Right cardiac atrium (tissue), 5 donors: ENCODE measurements at regions not wholly inside any gene's neighbourhood (a gene's known extent, or its start where the extent isn't known, plus 50 kb on each side); places are given as distances from the start of the nearest gene placed in this dataset.

ENCODE experiments used
- ATAC-seq, 2 donors: fragments of 200-7000 bp; cut with Tn5 transposase; one replicate each; pipeline versions ENCODE4 v1.8.0 to v1.9.1; 2020; ENCODE audit warnings: moderate library complexity in 2 of 2, mild to moderate bottlenecking in 1 of 2
- DNase-seq, 3 donors: peaks; one replicate each; pipeline ENCODE4 v3.0.0-alpha.2; 2020
- H3K27ac ChIP-seq: one replicate; pipeline ENCODE4 v1.5.1; 2013; ENCODE audit warnings: mild to moderate bottlenecking, low read length, control low read depth, moderate library complexity
- H3K27me3 ChIP-seq: one replicate; pipeline ENCODE4 v1.6.1; 2013; ENCODE audit not compliant: control insufficient read depth, insufficient read depth
- H3K4me1 ChIP-seq: one replicate; pipeline ENCODE4 v1.6.1; 2013; ENCODE audit warnings: low read length; ENCODE audit not compliant: control insufficient read depth, insufficient read depth
- H3K4me3 ChIP-seq: one replicate; pipeline ENCODE4 v1.5.1; 2013; ENCODE audit warnings: low read length, control low read depth
- H3K9me3 ChIP-seq: one replicate; pipeline ENCODE4 v1.6.1; 2013; ENCODE audit warnings: low read length; ENCODE audit not compliant: control insufficient read depth
- WGBS: extraction: QIAGEN DNeasy Blood & Tissue Kit; methylation state at CpG from one replicate; pipeline ENCODE4 v1.1.7; 2013; 5-methylcytosine and 5-hydroxymethylcytosine counted together
- intact Hi-C, 4 donors: fragments of 100-400 bp; cut with DNase I; formaldehyde crosslinking; loops; one replicate each; pipeline versions ENCODE4 v1.11.0 to v1.14.0; 2022 to 2023
- donor health status: healthy with polysubstance abuse.
- donor health status: DM: no; HTN: yes; CAD: no.
- donor health status: DM: no; HTN: no; CAD: no.
- donor health status: DM: no; HTN: yes; CAD: no; lungs with severe emphysema.
- donor health status: DM: yes; HTN: yes; CAD: no.

- 65% methylated on average over 2 of the region's 2 CpGs for WGBS
- DNase-seq (no peak), ATAC-seq (peak; percentile 56 to 63)
- Histone ChIP-seq H3K27me3 (no peaks in the 10 kb centered on the region), H3K27ac (no peak overlapping the region), H3K4me1 (peaks cover 2% of the 10 kb centered on the region), H3K9me3 (no peaks in the 10 kb centered on the region), H3K4me3 (no peak overlapping the region)
- intact Hi-C loops: loop anchor here in 1 of 4 donors (10.0 kb wide), 1 partner anchor 148 kb away; no protein-coding TSS in a partner anchor
Measured at GRCh38 chr1:232476538-232476950, 153.4 kb downstream of the SIPA1L2 start.

- Histone ChIP-seq H3K27me3 (no peaks in the 10 kb centered on the region), H3K4me1 (peaks cover 2% of the 10 kb centered on the region), H3K9me3 (no peaks in the 10 kb centered on the region), H3K27ac (no peak overlapping the region), H3K4me3 (no peak overlapping the region)
- intact Hi-C loops: loop anchor here in 1 of 4 donors (10.0 kb wide), 1 partner anchor 150 kb away; no protein-coding TSS in a partner anchor
- WGBS: 85% methylated on average over 3 of the region's 3 CpGs
- DNase-seq (no peak), ATAC-seq (no peak)
Measured at GRCh38 chr1:232474826-232475225, 155.1 kb downstream of the SIPA1L2 start.

- no peak overlapping the region for H3K27ac ChIP-seq
- no peak for DNase-seq
- 86% methylated on average over 4 of the region's 4 CpGs for WGBS
- no peaks in the 10 kb centered on the region for H3K27me3 ChIP-seq
- no peak for ATAC-seq
- H3K9me3 ChIP-seq: no peaks in the 10 kb centered on the region
- H3K4me1 ChIP-seq: peaks cover 2% of the 10 kb centered on the region
- intact Hi-C loops: loop anchor here in 1 of 4 donors (10.0 kb wide), 1 partner anchor 151 kb away; no protein-coding TSS in a partner anchor
- H3K4me3 ChIP-seq: no peak overlapping the region
Measured at GRCh38 chr1:232473900-232474299, 156.0 kb downstream of the SIPA1L2 start.

DNA sequence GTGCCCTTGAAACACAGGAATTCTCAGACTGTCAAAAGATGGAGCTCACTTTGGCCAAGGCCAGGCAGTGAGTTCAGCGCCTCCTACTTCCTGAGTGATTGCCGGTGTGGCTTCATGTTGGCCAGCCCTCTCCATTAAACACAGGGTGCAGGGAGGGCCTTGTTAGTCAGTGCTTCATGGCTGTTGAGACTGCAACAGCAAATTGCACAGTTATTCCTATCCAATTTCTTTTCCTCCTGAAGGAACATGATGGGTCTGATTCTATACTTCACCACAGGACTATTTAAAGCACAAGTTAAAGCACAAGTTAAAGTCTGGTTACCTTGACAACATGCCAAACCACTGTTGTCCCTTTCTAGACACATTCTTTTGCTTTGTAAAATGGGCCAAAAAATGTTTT is 156.6 kb downstream of the SIPA1L2 start:
- peak; percentile 66 to 70 for ATAC-seq
- H3K9me3 ChIP-seq: no peaks in the 10 kb centered on the region
- no peak overlapping the region for H3K4me3 ChIP-seq
- intact Hi-C loops: loop anchor here in 1 of 4 donors (10.0 kb wide), 1 partner anchor 151 kb away; no protein-coding TSS in a partner anchor
- peak overlapping the region; percentile 8 for H3K27ac ChIP-seq
- H3K27me3 ChIP-seq: no peaks in the 10 kb centered on the region
- peak; percentile 19 to 48 (median 47) for DNase-seq
- WGBS: 41% methylated on average over 2 of the region's 2 CpGs
- peaks cover 2% of the 10 kb centered on the region for H3K4me1 ChIP-seq

- 69% methylated on average over 3 of the region's 3 CpGs for WGBS
- Histone ChIP-seq H3K27ac (no peak overlapping the region), H3K9me3 (no peaks in the 10 kb centered on the region), H3K4me3 (no peak overlapping the region), H3K4me1 (peaks cover 2% of the 10 kb centered on the region), H3K27me3 (no peaks in the 10 kb centered on the region)
- no peak for ATAC-seq
- no peak for DNase-seq
- intact Hi-C loops: loop anchor here in 1 of 4 donors (10.0 kb wide), 1 partner anchor 152 kb away; no protein-coding TSS in a partner anchor
Measured at GRCh38 chr1:232472485-232473041, 157.4 kb downstream of the SIPA1L2 start.

GRCh38 chr1:232471250-232471649 is 158.7 kb downstream of the SIPA1L2 start:
- ATAC-seq (no peak), DNase-seq (no peak)
- 68% methylated on average over 5 of the region's 5 CpGs for WGBS
- H3K4me1 ChIP-seq: peaks cover 2% of the 10 kb centered on the region
- H3K4me3 ChIP-seq: no peak overlapping the region
- no peak overlapping the region for H3K27ac ChIP-seq
- intact Hi-C loops: loop anchor here in 1 of 4 donors (10.0 kb wide), 1 partner anchor 154 kb away; no protein-coding TSS in a partner anchor
- no peaks in the 10 kb centered on the region for H3K27me3 ChIP-seq
- H3K9me3 ChIP-seq: no peaks in the 10 kb centered on the region

DNA sequence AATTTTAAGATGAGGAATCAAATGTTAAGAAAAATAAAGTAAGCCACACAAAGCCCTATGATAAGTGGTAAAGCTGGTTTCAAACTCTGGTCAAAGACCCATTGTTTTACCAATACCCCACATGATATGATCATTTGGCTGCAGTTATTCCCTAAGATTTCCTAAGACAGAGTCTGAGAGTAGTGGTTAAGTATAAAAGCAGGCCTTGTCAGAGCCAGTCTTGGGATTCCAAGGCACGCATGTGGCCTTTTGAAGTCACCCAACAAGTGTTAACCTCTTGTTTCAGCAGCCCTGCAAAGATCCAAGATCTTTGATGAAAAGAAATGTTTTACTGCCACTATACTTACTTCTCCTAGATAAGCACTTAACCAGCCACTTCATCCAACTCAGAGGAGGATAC is 159.2 kb downstream of the SIPA1L2 start:
- DNase-seq (no peak), ATAC-seq (no peak)
- intact Hi-C loops: loop anchor here in 1 of 4 donors (10.0 kb wide), 1 partner anchor 154 kb away; no protein-coding TSS in a partner anchor
- no peak overlapping the region for H3K4me3 ChIP-seq
- no peaks in the 10 kb centered on the region for H3K9me3 ChIP-seq
- WGBS: 93% methylated on average over 1 of the region's 1 CpG
- H3K4me1 ChIP-seq: peaks cover 2% of the 10 kb centered on the region
- H3K27ac ChIP-seq: no peak overlapping the region
- H3K27me3 ChIP-seq: no peaks in the 10 kb centered on the region

DNA sequence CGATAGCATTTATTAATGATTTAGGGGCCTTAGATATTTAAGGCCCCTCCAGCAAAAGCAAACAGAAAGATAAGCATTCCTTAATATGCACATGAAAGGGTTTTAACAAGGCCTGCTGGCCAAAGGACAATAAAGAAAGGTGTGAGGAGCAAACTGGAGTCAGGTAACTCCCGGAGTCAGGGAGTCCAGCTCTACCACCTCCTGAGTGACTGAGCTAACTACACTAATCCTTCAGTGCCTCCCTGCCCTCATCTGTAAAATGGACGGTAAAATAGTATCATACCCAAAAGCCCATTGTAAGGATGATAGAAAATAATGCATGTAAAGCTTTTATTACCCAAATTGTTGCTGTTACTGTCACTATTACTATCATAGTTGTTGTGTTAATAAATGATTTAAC is 161.7 kb downstream of the SIPA1L2 start:
- intact Hi-C loops: loop anchor here in 1 of 4 donors (10.0 kb wide), 1 partner anchor 157 kb away; no protein-coding TSS in a partner anchor
- no peaks in the 10 kb centered on the region for H3K27me3 ChIP-seq
- H3K4me1 ChIP-seq: peaks cover 1% of the 10 kb centered on the region
- ATAC-seq: no peak
- no peak overlapping the region for H3K27ac ChIP-seq
- H3K4me3 ChIP-seq: no peak overlapping the region
- 85% methylated on average over 3 of the region's 3 CpGs for WGBS
- H3K9me3 ChIP-seq: no peaks in the 10 kb centered on the region
- DNase-seq: no peak

GRCh38 chr1:232467073-232467760 is 162.7 kb downstream of the SIPA1L2 start:
- intact Hi-C loops: loop anchor here in 1 of 4 donors (10.0 kb wide), 1 partner anchor 158 kb away; no protein-coding TSS in a partner anchor
- H3K4me1 ChIP-seq: no peaks in the 10 kb centered on the region
- no peak overlapping the region for H3K4me3 ChIP-seq
- 96% methylated on average over 9 of the region's 9 CpGs for WGBS
- DNase-seq: no peak
- H3K9me3 ChIP-seq: no peaks in the 10 kb centered on the region
- no peaks in the 10 kb centered on the region for H3K27me3 ChIP-seq
- no peak for ATAC-seq
- no peak overlapping the region for H3K27ac ChIP-seq

DNA sequence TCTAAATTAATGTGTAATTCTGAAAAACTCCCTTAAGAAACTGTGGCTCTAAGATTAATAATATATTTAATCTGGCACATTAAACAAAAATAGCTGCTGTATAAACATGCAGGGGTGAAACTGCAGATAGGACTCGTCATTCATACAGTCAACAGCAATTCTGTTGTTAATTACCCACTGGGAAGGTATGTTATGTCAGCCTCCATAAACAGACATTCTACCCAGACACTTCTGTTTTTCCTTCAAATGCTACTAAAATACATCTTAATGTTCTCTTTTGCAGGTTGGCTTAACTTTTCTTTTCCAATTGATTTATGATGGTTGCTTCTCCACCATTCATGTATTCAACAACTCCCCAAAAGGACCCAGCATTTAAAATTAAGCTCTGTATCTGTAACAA is 165.6 kb downstream of the SIPA1L2 start:
- H3K27ac ChIP-seq: no peak overlapping the region
- no peaks in the 10 kb centered on the region for H3K9me3 ChIP-seq
- 68% methylated on average over 1 of the region's 1 CpG for WGBS
- H3K4me3 ChIP-seq: no peak overlapping the region
- DNase-seq: no peak
- H3K4me1 ChIP-seq: peaks cover 4% of the 10 kb centered on the region
- H3K27me3 ChIP-seq: no peaks in the 10 kb centered on the region
- ATAC-seq: no peak
- intact Hi-C loops: loop anchor here in 1 of 4 donors (10.0 kb wide), 1 partner anchor 160 kb away; no protein-coding TSS in a partner anchor

DNA sequence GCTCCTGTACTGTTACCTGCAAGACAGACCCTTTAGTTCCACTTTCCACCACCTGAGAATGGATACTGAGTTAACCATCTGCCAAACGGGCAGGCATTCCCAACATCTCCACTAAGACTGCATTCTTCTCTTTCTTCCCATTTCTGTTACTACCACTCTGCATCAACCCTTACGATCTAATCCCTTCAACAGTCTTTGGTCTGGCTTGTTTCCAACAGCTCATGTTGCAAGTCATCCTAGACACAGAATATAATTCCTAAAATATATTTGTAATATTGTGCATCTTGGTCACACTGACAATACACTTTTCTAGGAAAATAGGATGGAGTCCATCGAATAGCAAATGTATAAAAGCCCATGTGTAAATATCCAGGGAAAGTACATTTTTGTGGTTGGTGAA is 166.7 kb downstream of the SIPA1L2 start:
- H3K9me3 ChIP-seq: no peaks in the 10 kb centered on the region
- DNase-seq: no peak
- H3K27me3 ChIP-seq: no peaks in the 10 kb centered on the region
- 72% methylated on average over 3 of the region's 3 CpGs for WGBS
- no peak overlapping the region for H3K27ac ChIP-seq
- peaks cover 4% of the 10 kb centered on the region for H3K4me1 ChIP-seq
- no peak for ATAC-seq
- no peak overlapping the region for H3K4me3 ChIP-seq
- intact Hi-C loops: loop anchor here in 1 of 4 donors (10.0 kb wide), 1 partner anchor 162 kb away; no protein-coding TSS in a partner anchor
